Smooth muscle cell (in vitro differentiated cells): ENCODE measurements at regions not wholly inside any gene's neighbourhood (a gene's known extent, or its start where the extent isn't known, plus 50 kb on each side); places are given as distances from the start of the nearest gene placed in this dataset.

Experiments
- DNase-seq: peaks from one replicate; lab custom pipeline; 2025; ENCODE audit not compliant: unreplicated experiment; lab: John Stamatoyannopoulos, UW
- H2AFZ ChIP-seq: fragments of 200-600 bp; sonication (generic); 2 replicates; pipeline ENCODE4 v1.6.0; 2016; ENCODE audit warnings: antibody characterized with exemption, low read depth, mild to moderate bottlenecking
- H3F3A ChIP-seq: fragments of 200-600 bp; sonication (generic); 2 replicates; pipeline ENCODE4 v1.6.0; 2017; ENCODE audit warnings: antibody characterized with exemption, low read depth
- H3K27ac ChIP-seq: fragments of 200-600 bp; sonication (generic); 2 replicates; pipeline ENCODE4 v1.5.1; 2016; ENCODE audit warnings: low read depth, mild to moderate bottlenecking
- H3K27me3 ChIP-seq: fragments of 200-600 bp; sonication (generic); 2 replicates; pipeline ENCODE4 v1.6.1; 2016; ENCODE audit warnings: low read depth, mild to moderate bottlenecking
- H3K36me3 ChIP-seq: fragments of 200-600 bp; sonication (generic); 2 replicates; pipeline ENCODE4 v1.5.1; 2016; ENCODE audit warnings: low read depth
- H3K4me1 ChIP-seq: fragments of 200-600 bp; sonication (generic); 2 replicates; pipeline ENCODE4 v1.5.1; 2016; ENCODE audit warnings: low read depth
- H3K4me2 ChIP-seq: fragments of 200-600 bp; sonication (generic); 2 replicates; pipeline ENCODE4 v1.6.0; 2016; ENCODE audit warnings: mild to moderate bottlenecking
- H3K4me3 ChIP-seq: fragments of 200-600 bp; sonication (generic); 2 replicates; pipeline ENCODE4 v1.5.1; 2016; ENCODE audit warnings: mild to moderate bottlenecking
- H3K79me2 ChIP-seq: fragments of 200-600 bp; sonication (generic); 2 replicates; pipeline ENCODE4 v1.6.0; 2016; ENCODE audit warnings: low read depth, mild to moderate bottlenecking
- H3K9ac ChIP-seq: fragments of 200-600 bp; sonication (generic); 2 replicates; pipeline ENCODE4 v1.6.0; 2016; ENCODE audit warnings: low read depth
- H3K9me3 ChIP-seq: fragments of 200-600 bp; sonication (generic); replicated peaks from 2 replicates; pipeline ENCODE4 v1.5.1; 2016; ENCODE audit warnings: low read depth
- H4K20me1 ChIP-seq: fragments of 200-600 bp; sonication (generic); 2 replicates; pipeline ENCODE4 v1.6.0; 2016; ENCODE audit warnings: low read depth
- whole genome bisulfite sequencing: methylation state at CpG from one replicate; pipeline ENCODE4 v1.1.7; 2016; ENCODE audit warnings: low lambda C conversion rate; 5-methylcytosine and 5-hydroxymethylcytosine counted together
- TF ChIP-seq, protein P1 (sequence below): fragments of 200-600 bp; sonication (generic); IDR thresholded peaks from 2 replicates; pipeline ENCODE4 v1.5.1; 2017; ENCODE audit warnings: borderline replicate concordance, mild to moderate bottlenecking, antibody characterized with exemption; ENCODE audit not compliant: insufficient read depth, poor library complexity, severe bottlenecking

GRCh38 chr3:135440746-135441145, 524.8 kb upstream of the PPP2R3A start:
- Histone ChIP-seq H3K4me3 (no peak overlapping the region), H3K4me1 (no peaks in the 10 kb centered on the region), H3K27ac (no peak overlapping the region), H3K9ac (no peak overlapping the region), H3K79me2 (no peaks in the 10 kb centered on the region), H3F3A (peaks cover 7% of the 10 kb centered on the region), H4K20me1 (no peaks in the 10 kb centered on the region), H3K36me3 (no peaks in the 10 kb centered on the region), H3K27me3 (no peaks in the 10 kb centered on the region), H2AFZ (peak overlapping the region; percentile 46), H3K9me3 (no peaks in the 10 kb centered on the region), H3K4me2 (no peak overlapping the region)
- TF ChIP-seq, protein P1, sequence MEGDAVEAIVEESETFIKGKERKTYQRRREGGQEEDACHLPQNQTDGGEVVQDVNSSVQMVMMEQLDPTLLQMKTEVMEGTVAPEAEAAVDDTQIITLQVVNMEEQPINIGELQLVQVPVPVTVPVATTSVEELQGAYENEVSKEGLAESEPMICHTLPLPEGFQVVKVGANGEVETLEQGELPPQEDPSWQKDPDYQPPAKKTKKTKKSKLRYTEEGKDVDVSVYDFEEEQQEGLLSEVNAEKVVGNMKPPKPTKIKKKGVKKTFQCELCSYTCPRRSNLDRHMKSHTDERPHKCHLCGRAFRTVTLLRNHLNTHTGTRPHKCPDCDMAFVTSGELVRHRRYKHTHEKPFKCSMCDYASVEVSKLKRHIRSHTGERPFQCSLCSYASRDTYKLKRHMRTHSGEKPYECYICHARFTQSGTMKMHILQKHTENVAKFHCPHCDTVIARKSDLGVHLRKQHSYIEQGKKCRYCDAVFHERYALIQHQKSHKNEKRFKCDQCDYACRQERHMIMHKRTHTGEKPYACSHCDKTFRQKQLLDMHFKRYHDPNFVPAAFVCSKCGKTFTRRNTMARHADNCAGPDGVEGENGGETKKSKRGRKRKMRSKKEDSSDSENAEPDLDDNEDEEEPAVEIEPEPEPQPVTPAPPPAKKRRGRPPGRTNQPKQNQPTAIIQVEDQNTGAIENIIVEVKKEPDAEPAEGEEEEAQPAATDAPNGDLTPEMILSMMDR, result no peak
- no peak for DNase-seq
- 45% methylated on average over 4 of the region's 4 CpGs for WGBS

DNA sequence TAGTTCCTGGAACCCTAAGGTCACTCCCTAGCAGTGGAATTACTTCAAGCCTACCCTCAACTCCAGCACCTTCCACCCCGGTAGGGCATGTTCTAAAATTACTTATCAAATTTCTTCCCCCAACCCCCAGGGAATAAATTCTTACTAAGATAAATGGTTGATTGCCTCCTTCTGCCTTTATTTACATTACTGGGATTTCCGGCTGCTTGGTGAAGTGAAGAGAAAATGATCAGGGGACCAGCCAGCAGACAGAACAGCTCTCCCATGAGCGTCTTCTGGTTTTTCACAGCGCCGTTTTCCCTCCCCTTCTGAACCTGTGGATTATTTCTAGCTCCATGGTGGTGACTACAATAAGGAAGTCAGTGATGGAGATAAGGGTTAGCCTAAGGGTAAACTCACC, 521.5 kb upstream of the PPP2R3A start:
- peaks cover 7% of the 10 kb centered on the region for H3F3A ChIP-seq
- H4K20me1 ChIP-seq, result no peaks in the 10 kb centered on the region
- H3K4me2 ChIP-seq, result no peak overlapping the region
- no peaks in the 10 kb centered on the region for H3K4me1 ChIP-seq
- TF ChIP-seq, protein P1, result no peak
- no peaks in the 10 kb centered on the region for H3K36me3 ChIP-seq
- DNase-seq, result no peak
- over 99% methylated on average over 5 of the region's 5 CpGs for WGBS
- no peaks in the 10 kb centered on the region for H3K27me3 ChIP-seq
- no peaks in the 10 kb centered on the region for H3K9me3 ChIP-seq
- H2AFZ ChIP-seq, result no peak overlapping the region
- H3K9ac ChIP-seq, result no peak overlapping the region
- no peak overlapping the region for H3K4me3 ChIP-seq
- no peaks in the 10 kb centered on the region for H3K79me2 ChIP-seq
- H3K27ac ChIP-seq, result no peak overlapping the region

GRCh38 chr3:135447483-135447882, 518.0 kb upstream of the PPP2R3A start:
- Histone ChIP-seq H3K4me2 (no peak overlapping the region), H3K4me1 (no peaks in the 10 kb centered on the region), H3K36me3 (no peaks in the 10 kb centered on the region)

DNA sequence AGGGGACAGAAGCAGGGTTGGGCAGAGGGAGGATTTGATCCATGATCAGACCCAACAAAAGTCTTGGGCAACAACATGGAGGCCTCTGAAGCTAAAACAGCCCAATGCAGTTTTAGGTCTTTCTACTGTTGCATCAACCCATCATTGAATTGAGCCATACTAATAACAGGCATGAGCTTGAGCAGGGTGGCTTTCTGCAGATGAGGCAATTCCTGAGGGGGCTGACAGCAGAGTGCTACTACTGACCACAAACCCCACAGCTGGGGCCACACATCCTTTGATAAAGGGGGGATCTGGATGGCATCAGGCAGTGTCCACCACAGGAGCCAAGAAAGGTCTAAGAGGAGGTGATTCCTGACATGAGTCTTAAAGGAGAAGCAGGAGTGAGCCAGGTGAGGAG, 517.0 kb upstream of the PPP2R3A start:
- H3K9ac ChIP-seq, result no peak overlapping the region
- H3K27me3 ChIP-seq, result no peaks in the 10 kb centered on the region
- no peaks in the 10 kb centered on the region for H3K36me3 ChIP-seq
- no peak overlapping the region for H3K4me3 ChIP-seq
- no peaks in the 10 kb centered on the region for H3K79me2 ChIP-seq
- H3K9me3 ChIP-seq, result no peaks in the 10 kb centered on the region
- H3F3A ChIP-seq, result no peaks in the 10 kb centered on the region
- H3K27ac ChIP-seq, result no peak overlapping the region
- TF ChIP-seq, protein P1, result no peak
- no peaks in the 10 kb centered on the region for H3K4me1 ChIP-seq
- no peak overlapping the region for H3K4me2 ChIP-seq
- H4K20me1 ChIP-seq, result no peaks in the 10 kb centered on the region
- H2AFZ ChIP-seq, result no peak overlapping the region
- DNase-seq, result no peak

More at GRCh38 chr3:135447483-135447882, 518.0 kb upstream of the PPP2R3A start:
- Histone ChIP-seq H3K79me2 (no peaks in the 10 kb centered on the region), H4K20me1 (no peaks in the 10 kb centered on the region), H3K9me3 (no peaks in the 10 kb centered on the region), H3K4me3 (no peak overlapping the region), H3K9ac (no peak overlapping the region), H2AFZ (no peak overlapping the region), H3K27ac (no peak overlapping the region), H3F3A (no peaks in the 10 kb centered on the region), H3K27me3 (no peaks in the 10 kb centered on the region)
- no peak for DNase-seq
- WGBS, result 98% methylated on average over 3 of the region's 3 CpGs
- TF ChIP-seq, protein P1, result no peak
